Hematopoietic multipotent progenitor cell treated with erythropoietin and hydrocortisone succinate and interleukin-3 and kit ligand, for 4 days (in vitro differentiated cells): ENCODE measurements at regions not wholly inside any gene's neighbourhood (a gene's known extent, or its start where the extent isn't known, plus 50 kb on each side); places are given as distances from the start of the nearest gene placed in this dataset.

ENCODE experiments used
- DNase-seq: peaks from one replicate; pipeline ENCODE4 v3.0.0-alpha.2; 2015

- DNase-seq: no peak
These were observed 63.0 kb downstream of the NCOR2 start for GRCh38 chr12:124504273-124505000.

- DNase-seq: no peak
These were observed 64.1 kb downstream of the NCOR2 start for GRCh38 chr12:124503305-124503704.

- no peak for DNase-seq
These were observed 65.0 kb downstream of the NCOR2 start for GRCh38 chr12:124502379-124502778.

GRCh38 chr12:124501827-124502226, 65.6 kb downstream of the NCOR2 start:
- DNase-seq: no peak

- DNase-seq: no peak
These were observed 66.3 kb downstream of the NCOR2 start for GRCh38 chr12:124501112-124501561.

GRCh38 chr12:124499898-124500244, 67.5 kb downstream of the NCOR2 start:
- DNase-seq: no peak

GRCh38 chr12:124499190-124499753, 68.1 kb downstream of the NCOR2 start:
- DNase-seq: no peak

- DNase-seq: no peak
These were observed 68.9 kb downstream of the NCOR2 start for GRCh38 chr12:124498275-124499189.

GRCh38 chr12:124497658-124498057, 69.8 kb downstream of the NCOR2 start:
- DNase-seq: no peak

GRCh38 chr12:124497039-124497438, 70.4 kb downstream of the NCOR2 start:
- no peak for DNase-seq

GRCh38 chr12:124496584-124496983, 70.8 kb downstream of the NCOR2 start:
- DNase-seq: no peak

- no peak for DNase-seq
These were observed 72.0 kb downstream of the NCOR2 start for GRCh38 chr12:124495194-124495983.

GRCh38 chr12:124494751-124495129, 72.7 kb downstream of the NCOR2 start:
- DNase-seq: no peak

- no peak for DNase-seq
These were observed 73.3 kb downstream of the NCOR2 start for GRCh38 chr12:124493809-124494750.

GRCh38 chr12:124492879-124493808, 74.3 kb downstream of the NCOR2 start:
- no peak for DNase-seq

- no peak for DNase-seq
These were observed 75.5 kb downstream of the NCOR2 start for GRCh38 chr12:124491856-124492420.

- DNase-seq: no peak
These were observed 76.1 kb downstream of the NCOR2 start for GRCh38 chr12:124491310-124491709.

- DNase-seq: peak; percentile 90
These were observed 76.7 kb downstream of the NCOR2 start for GRCh38 chr12:124490584-124491305.

- no peak for DNase-seq
These were observed 77.4 kb downstream of the NCOR2 start for GRCh38 chr12:124489915-124490583.
